Thoracic aorta (tissue), 2 donors: ENCODE measurements at regions not wholly inside any gene's neighbourhood (a gene's known extent, or its start where the extent isn't known, plus 50 kb on each side); places are given as distances from the start of the nearest gene placed in this dataset.

Source experiments
- ATAC-seq: fragments of 150-250 bp; one replicate; pipeline ENCODE4 v1.8.0; 2017; ENCODE audit warnings: low read depth; ENCODE audit not compliant: insufficient number of reproducible peaks, low FRiP score
- DNase-seq: peaks from one replicate; pipeline ENCODE4 v3.0.0-alpha.2; 2020; ENCODE audit warnings: low spot score
- H3K27ac ChIP-seq, 2 donors: fragments of 200-600 bp; sonication (generic); 1 replicate in 1 of 2; 2 replicates in 1 of 2; pipeline ENCODE4 v1.5.1; 2016; ENCODE audit warnings: mild to moderate bottlenecking in 2 of 2, moderate library complexity in 2 of 2
- H3K27me3 ChIP-seq: fragments of 200-600 bp; sonication (generic); replicated peaks from 2 replicates; pipeline ENCODE4 v1.6.0; 2016; ENCODE audit warnings: mild to moderate bottlenecking; ENCODE audit not compliant: insufficient read depth
- H3K36me3 ChIP-seq: fragments of 200-600 bp; sonication (generic); one replicate; pipeline ENCODE4 v1.5.1; 2016
- H3K4me1 ChIP-seq, 2 donors: fragments of 200-600 bp; sonication (generic); 1 replicate in 1 of 2; 2 replicates in 1 of 2; pipeline versions ENCODE4 v1.5.1 to v1.6.0; 2016; ENCODE audit warnings: low read depth in 2 of 2, mild to moderate bottlenecking in 1 of 2; ENCODE audit not compliant: control insufficient read depth in 1 of 2
- H3K4me3 ChIP-seq: fragments of 200-600 bp; sonication (generic); 2 replicates; pipeline ENCODE4 v1.5.1; 2016; ENCODE audit warnings: mild to moderate bottlenecking
- H3K9me3 ChIP-seq: fragments of 200-600 bp; sonication (generic); 2 replicates; pipeline ENCODE4 v1.5.1; 2016
- CTCF ChIP-seq: fragments of 200-600 bp; sonication (generic); IDR thresholded peaks from one replicate; pipeline ENCODE4 v1.5.1; 2019; ENCODE audit warnings: antibody characterized with exemption

GRCh38 chr18:70459251-70459650 lies 170.4 kb downstream of the SOCS6 start:
- no peak for TF ChIP-seq CTCF
- Histone ChIP-seq H3K27me3 (no peaks in the 10 kb centered on the region), H3K4me1 (peaks cover 5 to 11% of the 10 kb centered on the region in 2 donors), H3K9me3 (no peaks in the 10 kb centered on the region), H3K36me3 (no peaks in the 10 kb centered on the region), H3K27ac (no peak overlapping the region), H3K4me3 (no peak overlapping the region)
- DNase-seq, result no peak
- ATAC-seq, result no peak

- Histone ChIP-seq H3K4me1 (peaks cover 0 to 6% of the 10 kb centered on the region in 2 donors), H3K4me3 (no peak overlapping the region), H3K27me3 (no peaks in the 10 kb centered on the region), H3K36me3 (no peaks in the 10 kb centered on the region), H3K27ac (no peak overlapping the region), H3K9me3 (no peaks in the 10 kb centered on the region)
- no peak for ATAC-seq
- no peak for TF ChIP-seq CTCF
- no peak for DNase-seq
These were observed 168.9 kb downstream of the SOCS6 start for GRCh38 chr18:70457788-70458187.

GRCh38 chr18:70457223-70457622 lies 168.4 kb downstream of the SOCS6 start:
- Histone ChIP-seq H3K27ac (no peak overlapping the region), H3K36me3 (no peaks in the 10 kb centered on the region), H3K4me3 (no peak overlapping the region), H3K4me1 (peaks cover 0 to 6% of the 10 kb centered on the region in 2 donors), H3K9me3 (no peaks in the 10 kb centered on the region), H3K27me3 (no peaks in the 10 kb centered on the region)
- DNase-seq (no peak), ATAC-seq (no peak)
- no peak for TF ChIP-seq CTCF

- Histone ChIP-seq H3K4me3 (no peak overlapping the region), H3K27me3 (no peaks in the 10 kb centered on the region), H3K9me3 (no peaks in the 10 kb centered on the region), H3K4me1 (peaks cover 0 to 6% of the 10 kb centered on the region in 2 donors), H3K27ac (no peak overlapping the region), H3K36me3 (no peaks in the 10 kb centered on the region)
- DNase-seq, result no peak
- TF ChIP-seq CTCF, result no peak
- ATAC-seq, result no peak
These were observed 167.5 kb downstream of the SOCS6 start for GRCh38 chr18:70456376-70456775.

- peaks cover 0 to 6% of the 10 kb centered on the region in 2 donors for H3K4me1 ChIP-seq
- H3K27me3 ChIP-seq, result no peaks in the 10 kb centered on the region
- no peaks in the 10 kb centered on the region for H3K9me3 ChIP-seq
- H3K36me3 ChIP-seq, result no peaks in the 10 kb centered on the region
- no peak overlapping the region for H3K27ac ChIP-seq
- TF ChIP-seq CTCF, result no peak
- ATAC-seq (no peak), DNase-seq (no peak)
- no peak overlapping the region for H3K4me3 ChIP-seq
These were observed 166.9 kb downstream of the SOCS6 start for GRCh38 chr18:70455731-70456130.
